HepG2 (cell line): ENCODE measurements at regions not wholly inside any gene's neighbourhood (a gene's known extent, or its start where the extent isn't known, plus 50 kb on each side); places are given as distances from the start of the nearest gene placed in this dataset.

Source experiments
- ATAC-seq: fragments of 200-7000 bp; cut with Tn5 transposase; 3 replicates; pipeline ENCODE4 v1.9.1; 2020; ENCODE audit warnings: mild to moderate bottlenecking, moderate library complexity
- BruUV-seq: library from RNA; stranded (reverse); fragments of 400-500 nt; replicated peaks from 2 replicates; lab custom pipeline; 2021; lab: Mats Ljungman, UMichigan
- CTCF ChIA-PET: fragments of 300-600 bp; formaldehyde crosslinking; extraction: SDS; loops from one replicate; lab custom pipeline; 2021; ENCODE audit warnings: low total read pairs, inconsistent platforms, low intra/inter-chr PET ratio; lab: Yijun Ruan, JAX
- POLR2A ChIA-PET: fragments of 350-600 bp; sonication (Branson Sonifier 250); formaldehyde crosslinking; loops from one replicate; lab custom pipeline; 2020; ENCODE audit warnings: antibody characterized with exemption, inconsistent platforms; lab: Yijun Ruan, JAX
- DNase-seq: peaks from one replicate; pipeline ENCODE4 v3.0.0-alpha.2; 2015; ENCODE audit warnings: low spot score
- FAIRE-seq: peaks from 3 replicates; lab custom pipeline; 2011; peaks lifted over from hg19 to GRCh38; lab: Jason Lieb, UNC
- H2AFZ ChIP-seq: one replicate; pipeline ENCODE4 v1.6.1; 2011; ENCODE audit warnings: low read length, inconsistent platforms
- H3K27ac ChIP-seq: fragments of 300-600 bp; 3 replicates; pipeline ENCODE4 v1.8.0; 2011; ENCODE audit warnings: mixed run types, mild to moderate bottlenecking, mixed read lengths, low read length, inconsistent platforms; ENCODE audit not compliant: insufficient read depth; ENCODE audit errors: extremely low read length
- H3K27me3 ChIP-seq, 2 experiments: fragments of 200-600 bp in 1 of 2; 2 replicates in 1 of 2; 3 replicates in 1 of 2; pipeline versions ENCODE4 v1.6.0 to v1.8.0; 2011; ENCODE audit warnings: low read length in 2 of 2, mild to moderate bottlenecking in 2 of 2, moderate library complexity in 2 of 2, inconsistent platforms in 1 of 2; ENCODE audit not compliant: insufficient read depth in 2 of 2, control insufficient read depth in 1 of 2
- H3K36me3 ChIP-seq, 2 experiments: fragments of 200-600 bp in 1 of 2; replicated peaks in 1 of 2; 2 replicates in 1 of 2; 3 replicates in 1 of 2; pipeline versions ENCODE4 v1.5.1 to v1.8.0; 2011; ENCODE audit warnings: low read length in 2 of 2, inconsistent platforms in 1 of 2; ENCODE audit not compliant: insufficient read depth in 2 of 2, control insufficient read depth in 1 of 2
- H3K4me1 ChIP-seq: 2 replicates; pipeline ENCODE4 v1.5.1; 2012; ENCODE audit warnings: low read length, inconsistent platforms; ENCODE audit not compliant: insufficient read depth
- H3K4me2 ChIP-seq: 2 replicates; pipeline ENCODE4 v1.6.0; 2011; ENCODE audit warnings: low read depth, low read length, inconsistent platforms
- H3K4me3 ChIP-seq, 3 experiments: fragments of 200-600 bp in 1 of 3; sonication (generic), shearing (Covaris generic) in 1 of 3; replicated peaks in 1 of 3; 2 replicates each; pipeline ENCODE4 v1.5.1; 2011 to 2016; ENCODE audit warnings: low read length in 3 of 3, inconsistent platforms in 2 of 3, low read depth in 2 of 3, mild to moderate bottlenecking in 2 of 3, control low read depth in 1 of 3, mixed read lengths in 1 of 3; ENCODE audit not compliant: insufficient read depth in 1 of 3
- H3K79me2 ChIP-seq: one replicate; pipeline ENCODE4 v1.6.1; 2011; ENCODE audit warnings: low read length, inconsistent platforms; ENCODE audit not compliant: insufficient read depth
- H3K9ac ChIP-seq: 2 replicates; pipeline ENCODE4 v1.6.0; 2011; ENCODE audit warnings: mild to moderate bottlenecking, low read depth, low read length, inconsistent platforms; ENCODE audit not compliant: insufficient read depth
- H3K9me3 ChIP-seq: 2 replicates; pipeline ENCODE4 v1.5.1; 2012; ENCODE audit warnings: mild to moderate bottlenecking, low read length
- H4K20me1 ChIP-seq: 2 replicates; pipeline ENCODE4 v1.6.0; 2011; ENCODE audit warnings: inconsistent platforms, mild to moderate bottlenecking, low read length, moderate library complexity; ENCODE audit not compliant: insufficient read depth
- GLI4 ChIP-seq: sonication (generic); formaldehyde crosslinking; IDR thresholded peaks from 2 replicates; pipeline ENCODE4 v1.5.1; 2020; ENCODE audit warnings: missing genetic modification reagents, mild to moderate bottlenecking, moderate library complexity, borderline replicate concordance
- HNRNPL ChIP-seq: fragments of 200-400 bp; formaldehyde crosslinking; IDR thresholded peaks from 2 replicates; pipeline ENCODE4 v1.6.1; 2017; ENCODE audit warnings: mild to moderate bottlenecking, low read depth, low read length
- MTERF4 ChIP-seq: sonication (generic); formaldehyde crosslinking; IDR thresholded peaks from 2 replicates; pipeline ENCODE4 v1.8.0; 2023; ENCODE audit warnings: mild to moderate bottlenecking, missing genetic modification reagents
- RXRB ChIP-seq: IDR thresholded peaks from 2 replicates; pipeline ENCODE4 v1.6.1; 2016; ENCODE audit warnings: borderline replicate concordance, missing genetic modification reagents, missing compliant biosample characterization
- SOX6 ChIP-seq, 2 experiments: fragments of 450-650 bp in 1 of 2; sonication (generic) in 1 of 2; formaldehyde crosslinking in 1 of 2; IDR thresholded peaks; 2 replicates each; pipeline versions ENCODE4 v1.4.0 to v1.6.1; 2017 to 2020; ENCODE audit warnings: antibody characterized with exemption in 1 of 2, mild to moderate bottlenecking in 1 of 2, missing genetic modification reagents in 1 of 2
- ZBTB4 ChIP-seq: sonication (generic); formaldehyde crosslinking; IDR thresholded peaks from 2 replicates; pipeline ENCODE4 v1.4.0; 2020; ENCODE audit warnings: missing genetic modification reagents, mild to moderate bottlenecking, borderline replicate concordance
- ZNF597 ChIP-seq: sonication (generic); formaldehyde crosslinking; IDR thresholded peaks from 2 replicates; pipeline ENCODE4 v1.5.0; 2020; ENCODE audit warnings: missing genetic modification reagents
- ZNF766 ChIP-seq: sonication (generic); formaldehyde crosslinking; IDR thresholded peaks from 2 replicates; pipeline ENCODE4 v1.5.0; 2020; ENCODE audit warnings: missing genetic modification reagents, borderline replicate concordance
- WGBS: methylation state at CpG from one replicate; pipeline ENCODE4 v1.1.6; 2017; ENCODE audit warnings: low lambda C conversion rate; 5-methylcytosine and 5-hydroxymethylcytosine counted together
- in situ Hi-C: cut with HindIII; loops from 2 replicates; pipeline ENCODE4 v1.10.0; 2017; ENCODE audit warnings: low pct_unique_long_range_greater_than_20kb; ENCODE audit not compliant: extremely low pct_ligation_motif_present
- intact Hi-C: fragments of 100-400 bp; cut with micrococcal nuclease; formaldehyde crosslinking; loops from one replicate; pipeline ENCODE4 v1.10.0; 2022; ENCODE audit not compliant: unreplicated experiment

DNA sequence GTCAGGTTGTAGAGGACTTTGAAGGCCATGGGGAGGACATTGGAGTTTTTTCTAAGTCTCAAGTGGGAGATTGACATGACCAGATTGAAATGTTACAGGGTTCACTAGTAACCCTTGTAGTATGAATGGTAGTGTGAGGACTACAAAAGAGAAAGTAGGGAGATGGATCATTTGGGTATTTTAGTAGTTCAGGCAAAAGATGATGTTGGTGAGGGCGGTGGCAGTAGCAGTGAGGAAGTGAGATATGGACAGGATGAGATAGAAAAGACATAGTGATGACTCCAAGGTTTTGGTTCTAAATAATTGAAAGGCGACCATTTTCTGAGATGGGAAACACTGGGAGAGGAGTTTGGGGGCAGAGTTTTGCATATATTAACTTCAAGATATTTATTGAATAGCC lies 94.2 kb upstream of the CNTN1 start:
- Histone ChIP-seq H3K9me3 (peaks cover 25% of the 10 kb centered on the region; the same call in 1 of the 2 replicates), H3K27ac (no peak overlapping the region), H3K79me2 (no peaks in the 10 kb centered on the region), H3K9ac (no peak overlapping the region), H3K4me3 (no peak overlapping the region), H2AFZ (no peak overlapping the region), H4K20me1 (no peaks in the 10 kb centered on the region), H3K4me2 (no peak overlapping the region), H3K4me1 (no peaks in the 10 kb centered on the region), H3K36me3 (no peaks in the 10 kb centered on the region), H3K27me3 (no peaks in the 10 kb centered on the region)
- intact Hi-C loops (no loop called here), in situ Hi-C loops (no loop called here)
- no peak for ATAC-seq
- no TSS peak for BruUV-seq
- FAIRE-seq: no peak
- WGBS: 3% methylated on average over 2 of the region's 2 CpGs
- POLR2A ChIA-PET: no interaction called here
- CTCF ChIA-PET: no interaction called here
- no peak for TF ChIP-seq ZBTB4
- TF ChIP-seq GLI4 (CRISPR knock-in tag): no peak
- no peak for TF ChIP-seq MTERF4 (CRISPR knock-in tag)
- DNase-seq: no peak

GRCh38 chr12:40602562-40602961 lies 89.7 kb upstream of the CNTN1 start:
- intact Hi-C loops: no loop called here
- FAIRE-seq (no peak), DNase-seq (no peak), ATAC-seq (no peak)
- Histone ChIP-seq H3K27me3 (no peaks in the 10 kb centered on the region), H3K9me3 (peaks cover 10% of the 10 kb centered on the region; the same call in 1 of the 2 replicates), H3K27ac (no peak overlapping the region), H2AFZ (no peak overlapping the region), H3K4me2 (no peak overlapping the region), H3K4me3 (no peak overlapping the region), H3K79me2 (no peaks in the 10 kb centered on the region), H3K9ac (no peak overlapping the region), H3K4me1 (no peaks in the 10 kb centered on the region), H3K36me3 (no peaks in the 10 kb centered on the region), H4K20me1 (no peaks in the 10 kb centered on the region)
- CTCF ChIA-PET: no interaction called here
- no TSS peak for BruUV-seq
- in situ Hi-C loops: no loop called here
- WGBS: 31% methylated on average over 3 of the region's 3 CpGs
- POLR2A ChIA-PET: no interaction called here
- TF ChIP-seq SOX6 (IDR thresholded peaks at IDR 0.05) (no peak), SOX6 (CRISPR knock-in tag; IDR thresholded peaks at IDR 0.05) (no peak), HNRNPL (no peak), ZNF597 (no peak), RXRB (CRISPR knock-in tag) (no peak), ZNF766 (CRISPR knock-in tag) (no peak)
